ENCODE measurements at regions not wholly inside any gene's neighbourhood (a gene's known extent, or its start where the extent isn't known, plus 50 kb on each side); places are given as distances from the start of the nearest gene placed in this dataset.
A peak's percentile ranks its signal among the peaks of the same experiment; 100 is the strongest.

- DNase-seq (no peak), ATAC-seq (no peak)
- intact Hi-C loops (cut with DNase I, micrococcal nuclease): no loop called here
Observed at GRCh38 chr4:55749666-55750065, 69.9 kb upstream of the EXOC1L start.

GRCh38 chr4:55752810-55753209, 66.8 kb upstream of the EXOC1L start:
- DNase-seq (no peak), ATAC-seq (no peak)
- intact Hi-C loops (cut with DNase I, micrococcal nuclease): no loop called here

GRCh38 chr4:55753856-55754255, 65.7 kb upstream of the EXOC1L start:
- DNase-seq (no peak), ATAC-seq (no peak)
- intact Hi-C loops (cut with DNase I, micrococcal nuclease): no loop called here

DNA sequence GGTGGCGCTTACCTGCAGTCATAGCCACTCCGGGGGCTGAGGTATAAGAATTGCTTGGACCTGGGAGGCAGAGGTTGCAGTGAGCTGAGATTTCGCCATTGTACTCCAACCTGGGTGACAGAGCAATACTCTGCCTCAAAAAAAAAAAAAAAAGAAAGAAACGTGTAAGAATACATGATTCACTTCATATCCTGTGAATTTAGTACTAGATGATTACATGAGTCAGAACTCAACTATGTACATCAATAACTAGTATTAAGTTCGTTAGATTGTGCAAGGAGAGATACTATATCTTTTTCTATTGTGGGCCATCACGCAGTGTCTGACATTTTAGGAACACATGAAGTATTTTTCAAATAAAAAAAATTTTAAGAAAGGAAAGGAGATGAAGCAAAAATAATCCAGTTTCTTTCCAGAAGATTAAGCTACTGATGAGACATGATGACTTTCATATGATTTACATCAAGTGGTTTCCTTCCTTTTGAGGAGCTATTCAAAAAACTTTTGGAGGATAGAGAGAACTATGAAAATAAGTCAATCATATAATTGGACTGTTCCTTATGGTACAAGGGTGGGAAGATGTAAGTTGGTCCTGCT, 64.7 kb upstream of the EXOC1L start:
- no peak for DNase-seq
- intact Hi-C loops (cut with DNase I, micrococcal nuclease): no loop called here
- no peak for ATAC-seq

DNA sequence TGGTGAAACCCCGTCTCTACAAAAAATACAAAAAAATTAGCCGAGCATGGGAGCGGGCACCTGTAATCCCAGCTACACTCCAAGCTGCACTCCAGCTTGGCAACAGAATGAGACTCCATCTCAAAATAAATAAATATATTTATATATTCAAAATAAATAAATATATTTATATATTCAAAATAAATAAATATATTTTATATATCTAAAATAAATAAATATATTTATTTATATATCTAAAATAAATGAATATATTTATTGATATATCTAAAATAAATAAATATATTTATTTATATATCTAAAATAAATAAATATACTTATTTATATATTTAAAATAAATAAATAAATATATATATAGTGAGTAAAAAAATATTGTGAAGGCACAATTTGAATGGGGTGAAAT, 63.4 kb upstream of the EXOC1L start:
- DNase-seq (no peak), ATAC-seq (no peak)
- intact Hi-C loops (cut with DNase I, micrococcal nuclease): no loop called here

DNA sequence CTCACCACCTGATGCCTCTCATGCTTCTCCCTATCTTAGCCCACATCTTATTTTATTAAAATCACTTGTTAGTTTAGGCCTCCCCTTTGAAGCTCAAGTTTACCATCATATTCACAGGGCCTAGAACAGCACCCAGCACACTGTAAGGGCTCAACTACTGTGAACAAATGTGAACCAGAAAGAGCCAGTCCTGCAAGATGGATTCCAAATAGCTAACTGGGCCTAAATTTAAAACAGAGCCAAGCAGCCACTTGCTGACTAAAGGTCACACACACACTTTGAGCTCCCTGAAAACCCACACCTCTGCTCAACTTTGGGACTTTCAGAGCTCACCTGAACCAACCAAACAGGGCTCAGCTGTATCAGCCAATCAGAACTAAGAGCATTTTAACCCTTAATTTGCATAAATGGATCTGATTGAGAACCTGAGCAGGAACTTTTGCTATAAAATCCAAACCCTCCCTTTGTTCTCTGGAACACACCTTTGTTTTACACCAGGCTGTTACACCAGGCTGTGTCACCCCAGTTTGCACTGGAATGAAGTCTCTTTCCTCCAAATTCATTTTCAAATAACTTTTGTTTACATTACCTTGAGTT, 62.1 kb upstream of the EXOC1L start:
- DNase-seq (peak in 1 of 2 donors; percentile 39), ATAC-seq (peak; percentile 92)
- intact Hi-C loops (cut with DNase I, micrococcal nuclease): no loop called here

DNA sequence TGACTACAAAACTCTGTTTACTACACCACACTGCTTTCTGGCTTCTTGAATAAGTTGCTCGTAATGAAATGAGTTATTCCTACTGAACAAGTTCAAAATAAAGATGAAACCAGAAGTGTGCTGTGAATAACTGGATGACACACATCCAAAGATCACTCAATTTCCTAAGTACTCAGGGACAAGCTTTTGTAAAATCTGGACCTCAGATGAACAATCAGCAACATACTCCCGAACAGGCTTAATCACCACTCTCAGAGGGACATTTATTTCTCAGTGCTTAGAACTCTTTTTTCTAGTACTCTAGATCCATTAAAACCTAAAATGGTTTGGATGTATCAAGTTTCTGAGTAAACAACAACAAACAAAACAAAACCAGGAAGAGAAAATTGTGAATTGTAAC, 61.5 kb upstream of the EXOC1L start:
- peak; percentile 4 for ATAC-seq
- DNase-seq: no peak
- intact Hi-C loops (cut with DNase I, micrococcal nuclease): no loop called here

DNA sequence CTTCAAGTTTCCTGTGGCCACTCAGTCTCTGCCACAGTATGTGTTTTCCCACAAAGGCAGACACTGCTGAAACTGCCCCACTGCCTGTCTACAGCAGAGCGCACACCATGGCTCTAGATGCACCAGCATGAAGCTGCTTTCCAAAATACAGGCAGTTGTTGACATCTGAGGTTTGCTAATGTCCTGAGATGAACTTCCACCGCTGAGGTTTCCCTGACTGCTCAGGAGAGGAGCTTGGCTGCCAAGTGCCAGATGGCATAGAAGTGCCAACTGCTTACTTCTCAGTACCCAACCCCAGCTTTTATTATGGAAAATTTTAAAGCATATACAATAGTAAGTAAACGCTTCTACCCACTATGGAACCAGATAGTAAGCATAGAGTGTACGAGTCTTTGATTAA, 61.0 kb upstream of the EXOC1L start:
- ATAC-seq: peak; percentile 55

DNA sequence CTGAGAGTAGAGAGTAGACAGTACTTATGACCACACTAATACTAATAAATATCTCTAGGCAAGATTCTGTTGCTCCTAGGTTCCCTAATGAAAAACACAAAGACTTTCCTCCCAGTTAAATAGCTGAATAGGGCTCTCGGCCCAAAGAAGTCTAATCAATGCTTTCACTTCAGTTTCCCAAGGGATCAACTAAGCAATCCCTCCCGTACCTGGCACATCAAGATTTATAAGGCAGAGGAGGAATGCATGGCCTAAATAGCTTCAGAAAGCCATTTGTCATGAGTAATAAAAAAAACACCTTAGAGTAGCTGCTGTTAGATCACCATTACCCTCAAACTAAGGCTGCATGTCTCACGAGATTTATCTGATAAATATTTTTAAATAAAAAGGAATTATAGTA, 56.8 kb upstream of the EXOC1L start:
- ATAC-seq (no peak), DNase-seq (no peak)
- intact Hi-C loops (cut with DNase I, micrococcal nuclease): no loop called here

More for the DNA sequence above, 61.0 kb upstream of the EXOC1L start:
- DNase-seq: peak in 1 of 2 donors; percentile 25
- intact Hi-C loops (cut with DNase I, micrococcal nuclease): no loop called here

- intact Hi-C loops (cut with DNase I, micrococcal nuclease): no loop called here
- DNase-seq (no peak), ATAC-seq (no peak)
Observed at GRCh38 chr4:55763996-55764395, 55.6 kb upstream of the EXOC1L start.

- ATAC-seq (peak; percentile 58), DNase-seq (no peak)
- intact Hi-C loops (cut with DNase I, micrococcal nuclease): no loop called here
Observed at GRCh38 chr4:55765070-55765469, 54.5 kb upstream of the EXOC1L start.

GRCh38 chr4:55768291-55768690, 51.3 kb upstream of the EXOC1L start:
- intact Hi-C loops (cut with DNase I, micrococcal nuclease): no loop called here
- ATAC-seq: no peak
- no peak for DNase-seq
